Central memory CD8-positive, alpha-beta T cell (primary cell): ENCODE measurements at regions not wholly inside any gene's neighbourhood (a gene's known extent, or its start where the extent isn't known, plus 50 kb on each side); places are given as distances from the start of the nearest gene placed in this dataset.

Source experiments
- ATAC-seq: fragments of 150-1000 bp; cut with Tn5 transposase; replicated peaks from 2 replicates; pipeline ENCODE4 v1.10.0; 2022; ENCODE audit warnings: mild to moderate bottlenecking, moderate FRiP score, moderate number of reproducible peaks; ENCODE audit not compliant: poor library complexity, severe bottlenecking; ENCODE audit errors: extremely low read depth
- DNase-seq, 2 donors: peaks; one replicate each; pipeline ENCODE4 v3.0.0; 2021; ENCODE audit warnings: low spot score in 2 of 2
- H3K27ac Mint-ChIP-seq: one replicate; pipeline ENCODE4 v1.8.0; 2022; ENCODE audit warnings: low read depth, mild to moderate bottlenecking, moderate library complexity, mixed read lengths
- H3K27me3 Mint-ChIP-seq: one replicate; pipeline ENCODE4 v1.8.0; 2022; ENCODE audit warnings: mixed read lengths
- H3K36me3 Mint-ChIP-seq: one replicate; pipeline ENCODE4 v1.8.0; 2022; ENCODE audit warnings: mild to moderate bottlenecking, moderate library complexity, mixed read lengths; ENCODE audit not compliant: insufficient read depth
- H3K4me1 Mint-ChIP-seq: one replicate; pipeline ENCODE4 v1.8.0; 2022; ENCODE audit warnings: mixed read lengths
- H3K4me3 Mint-ChIP-seq: one replicate; pipeline ENCODE4 v1.8.0; 2022; ENCODE audit warnings: mild to moderate bottlenecking, moderate library complexity, mixed read lengths
- H3K9me3 Mint-ChIP-seq: one replicate; pipeline ENCODE4 v1.8.0; 2022; ENCODE audit warnings: mixed read lengths

- Mint-ChIP-seq H3K27ac (no peak overlapping the region), H3K27me3 (peaks cover 10% of the 10 kb centered on the region), H3K4me1 (no peaks in the 10 kb centered on the region), H3K9me3 (no peaks in the 10 kb centered on the region), H3K4me3 (no peak overlapping the region), H3K36me3 (no peaks in the 10 kb centered on the region)
- ATAC-seq (no peak), DNase-seq (no peak)
Measured at GRCh38 chr6:743320-744096, 50.6 kb upstream of the EXOC2 start.
